Thyroid gland (tissue), 1 donor: ENCODE measurements at regions not wholly inside any gene's neighbourhood (a gene's known extent, or its start where the extent isn't known, plus 50 kb on each side); places are given as distances from the start of the nearest gene placed in this dataset. TPM values are rescaled to one million over a fixed set of nuclear protein-coding genes. Genes with fewer than 3 reads are reported as not detected.

Source experiments
- small RNA-seq: library from RNA; depleted of rRNA; stranded (forward); fragments of <200 nt; gene quantifications from one replicate; pipeline ENCODE3, GENCODE V24; 2016

Small RNA genes in the stretch of these regions (small RNA-seq; reads per million reads assigned to genes)
- gene AC092670.1 (not detected), gene RNU6-1054P (not detected)
